NCI-H524 (cell line): ENCODE measurements at regions not wholly inside any gene's neighbourhood (a gene's known extent, or its start where the extent isn't known, plus 50 kb on each side); places are given as distances from the start of the nearest gene placed in this dataset.
"Not testable (repeated sequence)": the region's sequence is repeated elsewhere in the genome, so short reads cannot be mapped to it uniquely, and the experiment has no call there.

Experiments
- DNase-seq, 2 experiments: peaks; one replicate each; lab custom pipeline; 2025; lab: John Stamatoyannopoulos, UW

DNA sequence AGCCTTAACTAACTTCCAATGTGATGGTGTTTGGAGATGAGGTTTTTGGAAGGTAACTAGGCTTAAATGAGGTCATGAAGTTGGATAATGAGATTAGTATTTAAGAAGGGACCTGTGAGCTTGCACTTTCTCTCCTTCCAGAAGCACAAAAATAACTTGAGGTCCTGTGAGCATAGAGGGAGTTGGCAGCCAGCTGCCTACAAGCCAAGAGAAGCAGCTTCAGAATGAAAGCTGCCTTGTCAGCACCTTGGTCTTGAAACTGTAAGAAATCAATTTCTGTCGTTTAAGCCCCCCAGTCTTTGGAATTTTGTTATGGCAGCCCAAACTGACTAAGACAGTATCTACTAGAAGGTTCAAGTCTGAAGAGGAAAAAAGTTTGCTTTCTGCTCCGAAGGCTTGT, 280.2 kb upstream of the GALNTL6 start:
- DNase-seq, result no peak

DNA sequence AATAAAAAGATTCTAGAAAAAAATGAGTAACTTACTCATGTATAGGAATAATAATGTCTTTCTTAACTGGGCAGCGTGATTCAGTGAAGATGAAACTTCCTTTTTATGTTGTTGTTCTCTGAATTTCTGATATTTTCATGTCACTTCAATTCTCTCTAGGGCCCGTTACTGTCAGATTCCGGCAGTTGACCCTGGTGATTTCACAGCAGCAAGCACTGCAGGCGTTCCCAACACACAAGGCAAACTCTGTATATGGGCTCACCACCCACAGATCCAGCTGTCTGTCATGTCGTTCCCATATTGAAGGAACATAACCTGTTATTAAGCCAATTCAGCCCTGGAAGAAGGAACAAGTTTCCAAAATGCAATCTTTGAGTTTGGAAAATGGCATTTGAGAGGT, 288.3 kb upstream of the GALNTL6 start:
- DNase-seq, result no peak

DNA sequence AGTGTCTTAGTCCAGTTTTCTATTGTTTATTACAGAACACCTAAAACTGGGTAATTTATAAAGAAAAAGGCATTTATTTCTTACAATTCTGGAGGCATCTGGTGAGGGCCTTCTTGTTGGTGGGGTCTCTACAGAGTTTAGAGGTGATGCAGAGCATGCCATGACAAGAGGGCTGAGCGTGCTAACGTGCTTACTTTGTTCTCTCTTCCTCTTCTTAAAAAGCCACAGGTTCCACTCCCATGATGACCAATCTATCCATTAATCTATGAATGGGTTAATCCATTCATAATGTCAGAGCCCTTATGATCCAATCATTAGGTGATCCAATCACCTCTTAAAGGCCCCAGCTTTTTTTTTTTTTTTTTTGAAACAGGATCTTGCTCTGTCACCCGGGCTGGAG, 291.5 kb upstream of the GALNTL6 start:
- no peak for DNase-seq

DNA sequence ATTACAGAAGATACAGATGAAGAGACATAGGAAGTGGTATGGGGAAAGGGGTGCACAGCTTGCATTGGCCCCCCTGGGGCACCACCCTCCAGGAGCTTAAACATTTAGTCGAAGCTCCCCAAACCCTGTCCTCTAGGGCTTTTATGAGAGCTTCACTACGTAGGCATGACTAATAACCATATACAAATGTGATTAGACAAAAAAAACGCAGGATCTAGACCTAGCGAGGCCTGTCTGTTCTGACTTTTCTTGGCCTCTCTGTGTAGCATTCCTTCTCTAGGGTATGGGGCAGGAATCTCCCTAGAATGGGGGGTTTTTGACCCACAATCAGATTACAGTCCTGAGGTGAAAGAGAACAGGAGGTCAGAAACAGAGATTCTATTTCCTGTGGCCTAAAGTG, 293.7 kb upstream of the GALNTL6 start:
- DNase-seq, result no peak

- no peak for DNase-seq
Observed at GRCh38 chr4:171517883-171518282, 295.3 kb upstream of the GALNTL6 start.

DNA sequence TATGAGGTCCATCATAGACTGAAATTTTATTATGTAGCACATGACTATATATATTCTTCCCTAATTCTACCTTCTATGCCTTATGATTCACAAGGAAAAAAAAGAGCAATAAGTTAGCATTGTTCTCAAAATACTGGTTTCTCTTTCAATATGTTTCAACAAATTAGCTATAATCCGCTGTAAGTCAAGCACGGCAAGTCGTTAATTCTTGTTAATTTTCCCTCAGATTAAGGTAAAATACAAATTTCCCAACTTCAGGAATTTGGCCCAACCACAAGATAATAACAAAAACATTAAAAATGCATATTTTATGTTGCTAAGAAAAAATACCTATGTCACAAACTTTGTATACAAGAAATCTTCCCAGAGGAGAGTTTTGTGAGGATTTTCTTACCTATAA, 296.5 kb upstream of the GALNTL6 start:
- DNase-seq, result no peak

GRCh38 chr4:171484681-171485080, 328.5 kb upstream of the GALNTL6 start:
- DNase-seq, result no peak

DNA sequence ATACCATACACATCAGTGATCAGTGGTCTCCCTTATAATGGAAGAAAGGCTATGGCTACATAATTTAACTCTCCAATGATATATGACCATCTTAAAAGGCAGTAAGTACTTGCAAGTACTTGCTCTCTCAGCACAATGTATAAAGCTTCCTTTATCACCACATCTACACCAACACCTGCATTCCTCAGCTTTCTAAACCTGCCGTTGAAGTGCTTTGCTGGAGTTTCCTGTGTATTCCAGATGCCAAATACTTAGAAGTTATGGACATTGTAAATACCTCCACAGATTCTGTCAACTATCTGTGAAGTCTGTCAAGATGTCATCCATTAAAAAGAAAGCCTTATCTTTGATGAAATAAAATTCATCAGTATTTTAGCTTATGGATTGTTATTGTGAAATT, 335.0 kb upstream of the GALNTL6 start:
- no peak for DNase-seq

GRCh38 chr4:171475111-171475510, 338.1 kb upstream of the GALNTL6 start:
- not testable (repeated sequence) for DNase-seq

DNA sequence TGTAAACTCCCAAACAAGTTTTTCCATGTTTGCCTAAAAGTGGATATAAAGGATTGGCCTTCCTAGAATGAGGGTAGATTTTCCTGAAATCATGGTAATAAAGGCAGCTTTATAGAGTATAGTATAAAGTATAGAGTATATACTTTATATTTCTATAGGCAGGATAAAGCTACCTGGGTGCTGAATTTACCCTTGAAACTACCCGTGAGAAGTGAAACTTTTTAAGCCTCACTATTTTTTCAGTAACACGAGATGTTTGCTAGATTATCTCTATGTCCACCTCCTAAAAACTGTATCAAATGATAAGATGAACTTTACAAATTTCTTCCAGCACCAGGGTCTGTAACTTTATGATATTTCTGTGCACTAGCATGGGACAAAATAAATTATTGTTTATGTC, 340.0 kb upstream of the GALNTL6 start:
- no peak for DNase-seq

- DNase-seq, result no peak
Observed at GRCh38 chr4:171472230-171472629, 341.0 kb upstream of the GALNTL6 start.

DNA sequence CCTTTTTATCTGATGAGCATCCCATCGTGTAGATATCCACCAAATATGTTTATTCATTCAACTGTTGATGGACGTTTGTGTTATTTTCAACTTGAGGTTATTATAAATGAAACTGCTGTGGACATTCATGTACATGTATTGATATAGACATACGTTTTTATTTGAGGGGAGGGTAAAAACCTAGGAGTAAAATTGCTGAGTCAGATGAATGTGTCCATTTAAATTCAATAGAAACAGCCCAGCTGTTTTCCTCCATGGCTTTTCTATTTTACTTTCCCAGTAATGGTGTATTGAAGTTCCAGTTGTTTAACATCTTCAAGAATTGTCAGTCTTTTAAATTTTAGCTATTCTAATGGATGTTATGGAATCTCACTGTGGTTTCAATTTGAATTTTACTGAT, 348.7 kb upstream of the GALNTL6 start:
- no peak for DNase-seq

- DNase-seq, result no peak
Observed at GRCh38 chr4:171461191-171461590, 352.0 kb upstream of the GALNTL6 start.

DNA sequence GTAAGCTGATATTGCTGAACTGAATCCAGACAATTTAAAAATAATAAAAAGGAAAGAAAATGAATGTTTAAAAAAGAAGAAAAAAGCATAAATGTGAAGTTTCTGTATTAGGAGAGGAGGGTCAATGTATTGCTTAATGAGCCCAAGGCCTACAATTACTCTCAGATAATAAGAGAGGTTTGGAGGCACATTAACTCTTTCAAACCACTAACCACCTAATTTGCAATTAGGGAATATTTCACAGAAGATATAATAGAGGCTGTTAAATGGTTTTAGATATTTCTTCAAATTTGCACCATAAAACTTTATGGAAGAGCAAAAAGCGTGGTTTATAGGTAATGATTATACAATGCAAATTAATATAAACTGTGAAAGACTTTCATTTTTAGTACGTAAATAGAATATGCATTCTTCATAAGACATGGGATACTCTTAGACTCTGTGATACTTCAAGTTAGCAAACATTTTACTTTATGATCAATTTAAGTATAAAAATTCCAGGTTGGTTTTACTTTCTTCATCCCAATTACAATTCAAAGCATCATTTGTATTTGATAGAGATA, 364.2 kb upstream of the GALNTL6 start:
- DNase-seq, result no peak

DNA sequence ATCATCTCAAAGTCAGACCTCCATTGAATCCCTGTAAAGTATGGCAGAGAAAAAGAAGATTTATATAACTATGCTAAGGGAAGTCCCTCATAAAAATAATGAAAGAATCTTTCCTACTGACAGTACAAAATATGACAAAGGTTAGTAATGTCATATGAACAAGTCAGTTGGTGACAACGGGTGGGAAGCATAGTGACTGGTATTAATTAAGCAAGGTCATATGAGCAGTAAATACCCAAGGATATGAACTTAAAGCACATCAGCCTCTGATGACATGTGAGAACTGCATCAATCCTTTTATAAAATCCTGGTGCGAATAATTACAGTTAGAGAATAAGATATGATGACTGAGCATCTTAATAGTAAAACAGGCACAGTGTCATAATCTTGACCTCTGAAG, 364.8 kb upstream of the GALNTL6 start:
- no peak for DNase-seq

- DNase-seq, result no peak
Observed at GRCh38 chr4:171441300-171441941, 371.8 kb upstream of the GALNTL6 start.

GRCh38 chr4:171433674-171434073, 379.5 kb upstream of the GALNTL6 start:
- DNase-seq, result no peak

- DNase-seq, result no peak
Observed at GRCh38 chr4:171432536-171432935, 380.7 kb upstream of the GALNTL6 start.

DNA sequence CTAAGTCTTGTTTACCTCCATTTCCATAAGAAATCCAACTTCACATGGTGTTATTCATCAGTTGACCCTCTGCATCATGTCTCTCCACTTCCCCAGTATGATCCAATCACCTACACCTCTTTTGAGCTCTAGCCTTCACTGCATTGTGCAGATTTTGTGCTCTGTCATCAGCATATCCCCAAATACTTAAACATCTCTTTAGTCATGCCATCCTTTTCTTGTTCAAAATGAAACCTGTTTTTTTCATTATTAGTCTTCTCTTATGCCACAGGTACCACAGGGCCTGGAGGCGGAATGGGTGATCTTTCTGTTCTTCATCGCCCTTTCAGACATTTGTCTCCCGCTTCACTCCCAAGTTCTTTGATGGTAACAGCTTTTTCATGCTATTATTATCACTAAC, 382.7 kb upstream of the GALNTL6 start:
- no peak for DNase-seq

DNA sequence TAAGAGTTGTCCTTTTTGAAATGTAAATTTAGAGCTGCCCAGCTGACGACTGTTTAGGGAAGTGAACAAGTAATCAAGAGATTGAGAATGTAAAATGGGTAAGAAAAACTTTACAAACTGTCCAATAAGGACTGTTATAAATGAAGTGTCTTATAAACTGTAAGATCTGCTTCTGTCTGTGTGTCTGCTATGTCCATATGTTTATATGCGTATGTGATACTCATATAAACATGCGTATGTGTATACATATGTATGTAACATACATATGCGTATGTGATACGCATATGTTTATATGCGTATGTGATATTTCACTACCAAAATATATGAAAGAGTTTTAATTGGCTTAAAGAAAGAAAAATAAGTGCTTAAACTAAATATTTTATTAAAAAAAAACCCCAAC, 416.0 kb upstream of the GALNTL6 start:
- DNase-seq, result no peak

GRCh38 chr4:171390626-171391025, 422.6 kb upstream of the GALNTL6 start:
- peak in 1 of 2 experiments; percentile 59 for DNase-seq

- no peak for DNase-seq
Observed at GRCh38 chr4:171378323-171378722, 434.9 kb upstream of the GALNTL6 start.

DNA sequence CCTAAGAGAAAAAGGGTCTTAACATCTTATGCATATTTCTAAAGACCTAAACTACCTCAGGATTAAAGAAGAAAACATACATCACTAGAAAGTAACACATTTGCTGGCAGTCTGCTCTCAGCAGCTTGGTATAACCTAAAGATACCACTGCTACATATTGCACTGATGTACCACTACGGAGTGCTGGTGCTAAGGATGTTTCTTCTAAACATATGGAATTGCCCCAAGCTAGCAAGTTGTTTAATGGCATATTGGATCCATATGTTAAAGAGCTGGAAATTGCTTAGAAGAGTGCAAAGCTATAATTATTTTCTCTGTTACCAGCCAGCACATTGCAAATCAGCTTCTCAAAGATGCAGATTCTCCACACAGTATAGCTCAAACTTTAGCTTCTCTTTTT, 436.5 kb upstream of the GALNTL6 start:
- no peak for DNase-seq

- no peak for DNase-seq
Observed at GRCh38 chr4:171353535-171353934, 459.7 kb upstream of the GALNTL6 start.
